Subcutaneous abdominal adipose tissue (tissue), 5 donors: ENCODE measurements at regions not wholly inside any gene's neighbourhood (a gene's known extent, or its start where the extent isn't known, plus 50 kb on each side); places are given as distances from the start of the nearest gene placed in this dataset.

Experiments
- H3K27ac ChIP-seq: one replicate; pipeline ENCODE4 v1.7.0; 2013; ENCODE audit warnings: low read depth, mild to moderate bottlenecking, inconsistent platforms, low read length, moderate library complexity
- H3K27me3 ChIP-seq, 5 donors: one replicate each; pipeline ENCODE4 v1.7.0; 2013; ENCODE audit warnings: low read length in 5 of 5, inconsistent platforms in 1 of 5; ENCODE audit not compliant: control insufficient read depth in 5 of 5, insufficient read depth in 4 of 5
- H3K36me3 ChIP-seq, 5 donors: one replicate each; pipeline ENCODE4 v1.7.0; 2013; ENCODE audit warnings: low read length in 5 of 5; ENCODE audit not compliant: control insufficient read depth in 5 of 5, insufficient read depth in 5 of 5
- H3K4me1 ChIP-seq, 5 donors: one replicate each; pipeline ENCODE4 v1.7.0; 2013; ENCODE audit warnings: low read length in 5 of 5, mild to moderate bottlenecking in 3 of 5, moderate library complexity in 1 of 5; ENCODE audit not compliant: control insufficient read depth in 5 of 5, insufficient read depth in 5 of 5
- H3K4me3 ChIP-seq, 5 donors: one replicate each; pipeline ENCODE4 v1.7.0; 2013; ENCODE audit warnings: low read length in 5 of 5, low read depth in 1 of 5
- H3K9ac ChIP-seq, 5 donors: one replicate each; pipeline ENCODE4 v1.7.0; 2013; ENCODE audit warnings: low read length in 5 of 5, mild to moderate bottlenecking in 4 of 5, moderate library complexity in 3 of 5
- H3K9me3 ChIP-seq, 5 donors: one replicate each; pipeline ENCODE4 v1.7.0; 2013; ENCODE audit warnings: low read length in 5 of 5; ENCODE audit not compliant: control insufficient read depth in 5 of 5
- donor health status: healthy.
- donor health status: healthy.
- donor health status: healthy.
- donor health status: healthy.
- donor health status: healthy.

DNA sequence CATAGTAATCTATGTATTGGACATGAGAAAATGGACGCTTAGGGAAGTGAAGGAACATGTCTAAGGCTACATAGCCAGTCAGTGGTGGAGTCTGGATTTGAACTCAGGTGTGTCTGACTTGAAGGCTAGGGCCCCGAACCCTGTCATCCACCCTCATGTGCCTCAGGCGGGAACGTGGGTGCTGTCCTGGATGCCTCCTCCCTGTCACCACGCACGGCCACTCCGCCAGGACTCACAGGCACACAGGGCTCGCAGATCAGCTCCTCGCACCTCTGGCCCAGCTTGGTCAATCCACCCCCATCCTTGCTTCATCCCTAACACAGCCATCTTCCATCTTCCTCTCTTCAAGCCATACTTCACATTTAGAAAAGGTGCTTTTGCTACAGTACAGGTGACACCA is 154.7 kb downstream of the KCNJ12 start:
- no peak overlapping the region for H3K27ac ChIP-seq
- H3K9me3 ChIP-seq = no peaks in the 10 kb centered on the region
- no peaks in the 10 kb centered on the region for H3K4me1 ChIP-seq
- peaks cover 0 to 33% (median 26%) of the 10 kb centered on the region in 5 donors for H3K36me3 ChIP-seq
- H3K4me3 ChIP-seq = no peak overlapping the region
- H3K9ac ChIP-seq = no peak overlapping the region
- no peaks in the 10 kb centered on the region for H3K27me3 ChIP-seq

DNA sequence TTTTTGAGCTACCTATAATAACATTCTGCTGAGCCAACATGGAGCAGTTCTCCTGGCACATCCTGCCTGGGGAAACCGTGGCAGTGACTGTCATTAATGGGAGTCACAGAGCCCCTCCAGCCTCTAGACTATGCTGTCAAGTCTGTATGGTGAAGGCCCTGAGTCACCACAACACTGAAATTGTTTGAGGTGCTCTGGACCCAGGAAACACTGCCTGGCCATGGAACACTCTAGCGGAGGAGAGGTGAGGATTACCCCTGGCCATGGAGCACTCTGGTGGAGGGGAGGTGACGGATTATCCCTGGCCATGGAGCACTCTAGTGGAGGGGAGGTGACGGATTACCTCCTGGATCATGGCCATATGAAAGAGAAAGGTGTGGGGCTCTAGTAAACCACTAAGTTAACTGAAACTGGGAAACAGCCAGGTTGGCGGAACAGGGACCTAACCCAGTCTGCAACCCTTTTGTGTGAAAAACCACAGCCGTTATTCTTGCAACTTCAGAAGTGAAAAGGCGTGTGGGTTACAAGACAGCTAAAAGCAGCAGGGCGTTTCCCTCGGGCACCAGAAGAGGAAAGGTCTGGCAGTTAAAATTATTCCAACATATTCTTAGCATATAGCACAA is 156.7 kb downstream of the KCNJ12 start:
- H3K36me3 ChIP-seq = peaks cover 3 to 33% (median 26%) of the 10 kb centered on the region in 5 donors
- no peaks in the 10 kb centered on the region for H3K27me3 ChIP-seq
- H3K4me1 ChIP-seq = no peaks in the 10 kb centered on the region
- peak overlapping the region in 1 of 5 donors; percentile 23 for H3K9ac ChIP-seq
- no peak overlapping the region for H3K27ac ChIP-seq
- no peak overlapping the region for H3K4me3 ChIP-seq
- H3K9me3 ChIP-seq = peaks cover 5 to 8% (median 7%) of the 10 kb centered on the region in 5 donors

DNA sequence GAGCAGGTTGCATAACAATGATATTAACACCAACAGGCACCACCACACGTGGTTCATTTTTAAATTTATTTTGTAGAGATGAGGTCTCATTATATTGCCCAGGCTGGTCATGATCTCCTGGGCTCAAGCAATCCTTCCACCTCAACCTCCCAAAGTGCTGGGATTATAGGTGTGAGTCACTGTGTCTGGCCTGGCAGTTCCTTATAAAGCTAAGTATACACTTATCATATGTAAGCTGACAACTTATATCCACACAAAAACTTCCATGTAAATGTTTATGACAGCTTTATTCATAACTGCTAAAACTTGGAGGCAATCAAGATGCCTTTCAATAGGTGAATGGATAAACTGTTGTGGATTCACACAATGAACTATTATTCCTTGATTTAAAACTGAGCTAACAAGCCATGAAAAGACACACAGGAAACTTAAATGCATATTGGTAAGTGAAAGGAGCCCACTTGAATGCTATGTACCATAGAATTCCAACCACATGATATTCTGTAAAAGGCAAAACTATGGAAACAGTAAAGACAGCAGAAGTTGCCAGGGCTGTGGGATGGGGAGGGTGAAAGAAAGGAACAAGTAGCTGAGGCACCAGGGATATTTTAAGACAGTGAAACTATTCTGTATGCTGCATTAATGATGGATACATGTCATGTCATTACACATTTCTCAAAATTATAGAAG is 156.5 kb upstream of the KCNJ18 start:
- no peak overlapping the region for H3K4me3 ChIP-seq
- H3K27me3 ChIP-seq = no peaks in the 10 kb centered on the region
- H3K9me3 ChIP-seq = peaks cover 5 to 13% (median 9%) of the 10 kb centered on the region in 5 donors
- no peak overlapping the region for H3K9ac ChIP-seq
- H3K36me3 ChIP-seq = peaks cover 3 to 33% (median 26%) of the 10 kb centered on the region in 5 donors
- no peaks in the 10 kb centered on the region for H3K4me1 ChIP-seq
- no peak overlapping the region for H3K27ac ChIP-seq

DNA sequence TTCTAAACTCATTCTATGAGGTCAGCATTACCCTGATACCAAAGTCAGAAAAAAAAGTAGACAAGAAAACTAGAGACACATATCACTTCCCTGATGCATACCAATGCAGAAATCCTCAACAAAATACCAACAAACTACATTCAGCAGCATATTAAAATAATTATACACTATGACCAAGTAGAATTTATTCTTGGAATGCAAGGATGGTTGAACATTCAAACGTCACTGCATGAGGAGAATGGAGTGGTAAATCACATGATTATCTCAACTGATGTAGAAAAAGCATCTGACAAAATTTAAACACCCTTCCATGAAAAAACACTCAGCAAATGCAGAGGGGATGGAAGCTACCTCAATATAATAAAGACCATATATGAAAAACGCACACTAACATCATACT is 155.0 kb upstream of the KCNJ18 start:
- H3K27ac ChIP-seq = no peak overlapping the region
- H3K27me3 ChIP-seq = no peaks in the 10 kb centered on the region
- peaks cover 5 to 13% (median 9%) of the 10 kb centered on the region in 5 donors for H3K9me3 ChIP-seq
- no peak overlapping the region for H3K9ac ChIP-seq
- H3K4me1 ChIP-seq = peaks cover 0 to 4% (median 0%) of the 10 kb centered on the region in 5 donors
- no peak overlapping the region for H3K4me3 ChIP-seq
- H3K36me3 ChIP-seq = peaks cover 3 to 27% (median 22%) of the 10 kb centered on the region in 5 donors

DNA sequence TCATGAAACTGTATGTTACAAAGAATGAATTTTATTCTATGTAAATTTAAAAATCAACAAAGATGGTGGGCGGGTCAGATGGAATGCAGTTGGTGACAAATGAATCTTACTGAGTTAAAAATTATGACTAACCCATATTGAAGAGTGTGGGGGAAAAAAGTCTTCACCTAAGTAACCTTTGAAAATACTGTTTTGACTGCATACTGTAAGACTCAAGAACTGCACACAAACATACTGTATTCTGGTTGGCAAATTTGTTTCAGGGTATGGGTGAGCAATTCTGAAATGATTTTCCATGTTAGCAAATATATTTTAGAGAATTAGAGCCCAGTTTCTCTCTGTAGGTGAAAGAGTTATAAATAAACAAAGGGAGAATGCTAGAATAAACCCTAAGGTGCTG is 153.7 kb upstream of the KCNJ18 start:
- H3K27me3 ChIP-seq = no peaks in the 10 kb centered on the region
- no peak overlapping the region for H3K9ac ChIP-seq
- peaks cover 5 to 13% (median 9%) of the 10 kb centered on the region in 5 donors for H3K9me3 ChIP-seq
- H3K4me1 ChIP-seq = peaks cover 0 to 4% (median 0%) of the 10 kb centered on the region in 5 donors
- peaks cover 3 to 23% (median 18%) of the 10 kb centered on the region in 5 donors for H3K36me3 ChIP-seq
- H3K27ac ChIP-seq = no peak overlapping the region
- H3K4me3 ChIP-seq = no peak overlapping the region

DNA sequence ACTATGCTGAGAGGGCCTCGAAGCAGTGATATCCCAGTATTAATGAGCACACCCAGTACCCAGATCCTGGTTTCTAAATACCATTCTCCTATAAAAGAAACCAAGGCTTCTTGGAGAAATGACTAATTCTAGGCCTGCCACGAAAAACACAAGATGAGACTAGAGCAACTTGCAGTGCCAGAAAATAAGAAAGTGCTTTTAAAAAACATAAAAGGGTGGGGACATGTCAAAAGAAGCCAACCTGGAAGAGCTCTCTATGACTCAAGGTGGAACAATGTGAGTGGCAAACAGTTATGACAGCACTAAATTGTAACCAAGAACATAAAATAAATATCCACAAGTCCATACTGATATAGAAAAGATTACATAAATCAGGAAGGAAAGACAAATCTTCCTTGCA is 153.2 kb upstream of the KCNJ18 start:
- H3K36me3 ChIP-seq = peaks cover 3 to 20% (median 15%) of the 10 kb centered on the region in 5 donors
- H3K27ac ChIP-seq = no peak overlapping the region
- peaks cover 0 to 4% (median 0%) of the 10 kb centered on the region in 5 donors for H3K4me1 ChIP-seq
- no peaks in the 10 kb centered on the region for H3K27me3 ChIP-seq
- H3K9ac ChIP-seq = no peak overlapping the region
- peaks cover 5 to 13% (median 9%) of the 10 kb centered on the region in 5 donors for H3K9me3 ChIP-seq
- H3K4me3 ChIP-seq = no peak overlapping the region

DNA sequence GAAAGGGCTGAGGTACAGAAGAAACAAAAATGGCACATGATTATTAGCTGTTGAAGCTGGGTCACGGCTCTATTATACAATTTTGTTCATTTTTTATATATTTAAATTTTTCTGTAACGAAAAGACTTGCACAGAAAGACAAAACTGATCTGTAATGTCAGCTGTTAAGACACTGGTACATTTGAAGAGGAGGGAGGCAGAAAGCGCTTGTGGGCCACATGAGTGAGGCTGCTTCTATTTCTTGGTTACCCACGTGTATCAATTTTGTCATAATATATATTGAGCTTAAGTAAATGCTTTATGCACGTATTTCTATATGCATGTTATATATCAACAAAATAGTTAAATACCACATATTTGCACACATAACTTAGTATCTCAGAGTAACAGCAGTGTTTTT is 151.8 kb upstream of the KCNJ18 start:
- H3K4me1 ChIP-seq = peaks cover 0 to 4% (median 0%) of the 10 kb centered on the region in 5 donors
- H3K9me3 ChIP-seq = peaks cover 5 to 13% (median 9%) of the 10 kb centered on the region in 5 donors
- no peaks in the 10 kb centered on the region for H3K27me3 ChIP-seq
- no peak overlapping the region for H3K4me3 ChIP-seq
- H3K9ac ChIP-seq = no peak overlapping the region
- no peak overlapping the region for H3K27ac ChIP-seq
- H3K36me3 ChIP-seq = peaks cover 0 to 8% (median 5%) of the 10 kb centered on the region in 5 donors

DNA sequence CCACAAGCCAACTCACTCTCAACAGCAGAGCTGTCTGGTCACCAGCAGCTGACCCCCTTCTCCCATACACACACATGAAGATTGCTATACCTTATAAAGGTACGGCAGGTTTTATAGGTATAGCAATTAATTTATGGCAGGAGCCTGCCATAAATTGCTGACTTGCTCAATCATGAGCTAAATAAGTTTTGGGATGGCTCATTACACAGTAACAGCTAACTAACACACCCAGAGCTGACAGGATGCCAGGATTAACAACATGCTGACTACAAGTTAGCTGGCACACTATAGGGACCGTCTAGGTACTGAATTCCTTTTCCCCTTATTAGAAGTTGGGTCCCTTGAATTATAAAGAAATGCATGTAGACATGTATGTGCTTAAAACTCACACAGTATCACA is 150.3 kb upstream of the KCNJ18 start:
- Histone ChIP-seq H3K4me1 (peaks cover 0 to 4% (median 0%) of the 10 kb centered on the region in 5 donors), H3K27ac (no peak overlapping the region), H3K27me3 (no peaks in the 10 kb centered on the region), H3K36me3 (peaks cover 0 to 12% (median 8%) of the 10 kb centered on the region in 5 donors), H3K9ac (no peak overlapping the region), H3K4me3 (no peak overlapping the region), H3K9me3 (peaks cover 5 to 13% (median 9%) of the 10 kb centered on the region in 5 donors)

DNA sequence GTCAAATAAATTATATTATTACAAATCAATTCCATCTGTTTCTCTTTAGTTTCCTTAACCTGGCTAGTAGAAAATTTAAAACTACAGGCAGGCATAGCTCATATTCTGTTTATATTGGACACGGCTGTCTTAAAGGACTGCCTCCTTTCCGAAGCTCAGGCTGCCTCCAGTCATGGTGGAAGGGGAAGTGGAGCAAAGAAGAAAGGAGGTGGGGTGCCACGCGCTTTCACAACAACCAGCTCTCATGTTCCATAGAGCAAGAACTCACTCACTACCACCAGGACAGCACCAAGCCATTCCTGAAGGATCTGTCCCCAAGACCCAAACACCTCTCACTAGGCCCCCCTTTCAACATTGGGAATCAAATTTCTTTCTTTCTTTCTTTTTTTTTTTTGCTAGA is 149.3 kb upstream of the KCNJ18 start:
- Histone ChIP-seq H3K36me3 (peaks cover 0 to 12% (median 8%) of the 10 kb centered on the region in 5 donors), H3K9me3 (peaks cover 0 to 7% (median under 1%) of the 10 kb centered on the region in 5 donors), H3K4me3 (no peak overlapping the region), H3K27ac (no peak overlapping the region), H3K4me1 (peaks cover 0 to 4% (median 1%) of the 10 kb centered on the region in 5 donors), H3K9ac (no peak overlapping the region), H3K27me3 (no peaks in the 10 kb centered on the region)

DNA sequence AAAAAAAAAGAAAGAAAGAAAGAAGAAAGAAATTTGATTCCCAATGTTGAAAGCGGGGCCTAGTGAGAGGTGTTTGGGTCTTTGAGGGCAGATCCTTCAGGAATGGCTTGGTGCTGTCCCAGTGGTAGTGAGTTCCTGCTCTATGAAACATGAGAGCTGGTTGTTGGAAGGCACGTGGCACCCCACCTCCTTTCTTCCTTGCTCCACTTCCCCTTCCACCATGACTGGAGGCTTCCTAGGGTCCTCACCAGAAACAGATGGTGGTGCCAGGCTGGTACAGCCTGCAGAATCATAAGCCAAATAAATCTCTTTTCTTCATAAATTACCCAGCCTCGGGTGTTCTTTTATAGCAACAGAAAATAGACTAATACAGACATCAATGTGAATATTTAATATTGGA is 147.3 kb upstream of the KCNJ18 start:
- Histone ChIP-seq H3K36me3 (peaks cover 0 to 12% (median 8%) of the 10 kb centered on the region in 5 donors), H3K27me3 (no peaks in the 10 kb centered on the region), H3K4me1 (peaks cover 0 to 19% (median 13%) of the 10 kb centered on the region in 5 donors), H3K27ac (no peak overlapping the region), H3K9me3 (no peaks in the 10 kb centered on the region), H3K4me3 (no peak overlapping the region), H3K9ac (no peak overlapping the region)
